Mucosa of descending colon (tissue), 3 donors: ENCODE measurements at regions not wholly inside any gene's neighbourhood (a gene's known extent, or its start where the extent isn't known, plus 50 kb on each side); places are given as distances from the start of the nearest gene placed in this dataset.

Experiments used
- ATAC-seq: fragments of 200-7000 bp; cut with Tn5 transposase; one replicate; pipeline ENCODE4 v1.9.1; 2020; ENCODE audit warnings: mild to moderate bottlenecking, moderate library complexity
- DNase-seq, 3 donors: peaks; one replicate each; pipeline ENCODE4 v3.0.0-alpha.2; 2020
- H3K36me3 ChIP-seq: fragments of 200-600 bp; one replicate; pipeline ENCODE4 v1.8.0; 2021; ENCODE audit warnings: low read depth, mild to moderate bottlenecking
- H3K4me1 ChIP-seq: fragments of 200-600 bp; one replicate; pipeline ENCODE4 v1.8.0; 2021; ENCODE audit warnings: low read depth, mild to moderate bottlenecking
- H3K4me3 ChIP-seq: fragments of 200-600 bp; one replicate; pipeline ENCODE4 v1.8.0; 2021; ENCODE audit warnings: mild to moderate bottlenecking
- H3K9me3 ChIP-seq: fragments of 200-600 bp; one replicate; pipeline ENCODE4 v1.8.0; 2021; ENCODE audit warnings: mild to moderate bottlenecking
- intact Hi-C, 2 donors: fragments of 100-400 bp; cut with DNase I in 1 of 2; cut with micrococcal nuclease in 1 of 2; formaldehyde crosslinking; loops; one replicate each; pipeline versions ENCODE4 v1.11.0 to v1.11.1; 2022; cut with DNase I, micrococcal nuclease
- TF ChIP-seq, protein P1 (sequence below): fragments of 200-600 bp; IDR thresholded peaks from one replicate; pipeline ENCODE4 v1.8.0; 2022; ENCODE audit warnings: antibody characterized with exemption, mild to moderate bottlenecking
- donor health status: DM: no; HTN: no; CAD: no; lungs with moderate emphysema.
- donor health status: DM: no; HTN: no; CAD: no.
- donor health status: DM: no; HTN: yes; CAD: no.

DNA sequence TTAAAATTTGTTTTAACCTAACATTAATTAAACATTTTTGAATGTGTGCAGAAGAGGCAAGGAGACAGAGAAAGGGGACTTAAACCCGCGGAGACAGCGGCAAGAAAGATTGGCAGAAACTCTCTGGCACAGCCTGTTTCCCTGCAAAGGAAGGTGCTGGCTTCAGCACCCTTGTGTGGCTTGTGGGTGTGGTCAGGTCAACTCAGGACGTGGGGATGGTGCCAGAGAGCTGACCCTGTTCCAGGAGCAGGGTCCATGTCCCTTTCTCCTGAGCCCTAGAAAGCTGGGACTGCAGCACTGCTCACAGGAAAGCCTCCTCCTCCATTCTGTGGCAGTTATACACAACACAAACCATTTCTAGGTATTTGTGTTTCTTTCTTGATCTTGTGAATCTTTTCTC lies 176.2 kb upstream of the ST6GAL2 start:
- no peaks in the 10 kb centered on the region for H3K36me3 ChIP-seq
- no peaks in the 10 kb centered on the region for H3K4me1 ChIP-seq
- peak; percentile 86 for ATAC-seq
- no peak overlapping the region for H3K4me3 ChIP-seq
- no peaks in the 10 kb centered on the region for H3K9me3 ChIP-seq
- peak in 2 of 3 donors; percentile 67 to 71 for DNase-seq
- TF ChIP-seq, protein P1, sequence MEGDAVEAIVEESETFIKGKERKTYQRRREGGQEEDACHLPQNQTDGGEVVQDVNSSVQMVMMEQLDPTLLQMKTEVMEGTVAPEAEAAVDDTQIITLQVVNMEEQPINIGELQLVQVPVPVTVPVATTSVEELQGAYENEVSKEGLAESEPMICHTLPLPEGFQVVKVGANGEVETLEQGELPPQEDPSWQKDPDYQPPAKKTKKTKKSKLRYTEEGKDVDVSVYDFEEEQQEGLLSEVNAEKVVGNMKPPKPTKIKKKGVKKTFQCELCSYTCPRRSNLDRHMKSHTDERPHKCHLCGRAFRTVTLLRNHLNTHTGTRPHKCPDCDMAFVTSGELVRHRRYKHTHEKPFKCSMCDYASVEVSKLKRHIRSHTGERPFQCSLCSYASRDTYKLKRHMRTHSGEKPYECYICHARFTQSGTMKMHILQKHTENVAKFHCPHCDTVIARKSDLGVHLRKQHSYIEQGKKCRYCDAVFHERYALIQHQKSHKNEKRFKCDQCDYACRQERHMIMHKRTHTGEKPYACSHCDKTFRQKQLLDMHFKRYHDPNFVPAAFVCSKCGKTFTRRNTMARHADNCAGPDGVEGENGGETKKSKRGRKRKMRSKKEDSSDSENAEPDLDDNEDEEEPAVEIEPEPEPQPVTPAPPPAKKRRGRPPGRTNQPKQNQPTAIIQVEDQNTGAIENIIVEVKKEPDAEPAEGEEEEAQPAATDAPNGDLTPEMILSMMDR, result no peak
- intact Hi-C loops, result no loop called here

DNA sequence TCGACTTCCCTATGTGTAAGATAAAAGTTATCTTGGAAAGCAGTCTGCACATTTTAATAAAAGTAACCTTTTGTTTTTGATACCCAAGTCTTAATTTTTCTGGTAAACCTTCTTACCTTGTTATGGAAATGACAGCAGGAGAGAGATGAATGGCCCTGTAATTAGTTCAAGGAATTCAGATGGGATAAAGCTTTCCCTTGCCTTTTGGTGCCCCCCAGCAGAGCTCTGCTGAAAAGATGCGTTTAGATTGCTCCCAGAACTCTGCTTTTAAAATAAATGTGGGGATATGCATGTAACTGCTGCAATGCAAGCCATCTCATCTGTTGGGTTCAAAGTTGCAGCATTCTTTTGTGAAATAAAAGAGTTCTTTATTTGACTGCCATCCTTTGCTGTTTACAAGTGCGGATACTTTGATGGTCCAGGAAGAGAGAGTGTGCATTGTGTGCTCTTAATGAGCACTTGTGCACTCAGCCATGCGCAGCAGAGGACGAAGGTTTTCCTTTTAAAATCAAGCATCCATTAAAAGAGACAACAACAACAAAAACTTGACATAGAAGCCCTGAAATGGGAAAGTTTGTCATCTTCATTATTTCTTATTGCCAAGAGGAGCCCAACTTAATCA lies 176.7 kb upstream of the ST6GAL2 start:
- ATAC-seq (peak; percentile 62), DNase-seq (no peak)
- no peaks in the 10 kb centered on the region for H3K4me1 ChIP-seq
- no peak overlapping the region for H3K4me3 ChIP-seq
- TF ChIP-seq, protein P1, result no peak
- no peaks in the 10 kb centered on the region for H3K9me3 ChIP-seq
- intact Hi-C loops, result no loop called here
- no peaks in the 10 kb centered on the region for H3K36me3 ChIP-seq

DNA sequence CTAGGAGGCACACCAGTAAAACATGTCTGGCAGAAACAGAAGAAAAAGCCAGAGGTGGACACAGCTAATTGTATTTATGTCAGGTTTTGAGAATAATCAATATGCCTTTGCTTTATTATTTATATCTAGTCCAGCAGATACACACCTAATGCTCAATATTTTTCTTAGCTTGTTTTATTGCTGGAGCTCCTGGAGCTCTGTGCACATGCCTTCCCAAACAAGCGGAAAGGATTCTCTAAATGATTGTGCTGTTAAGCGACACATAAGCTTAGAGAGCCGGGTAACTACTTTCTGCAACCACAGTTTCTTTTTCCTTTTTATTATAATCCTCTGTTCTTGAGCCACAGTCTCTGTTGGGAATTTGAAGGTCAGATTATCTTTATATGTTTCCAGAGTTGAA lies 177.3 kb upstream of the ST6GAL2 start:
- H3K36me3 ChIP-seq, result no peaks in the 10 kb centered on the region
- DNase-seq (no peak), ATAC-seq (no peak)
- no peaks in the 10 kb centered on the region for H3K4me1 ChIP-seq
- no peaks in the 10 kb centered on the region for H3K9me3 ChIP-seq
- intact Hi-C loops, result no loop called here
- no peak overlapping the region for H3K4me3 ChIP-seq
- TF ChIP-seq, protein P1, result no peak

GRCh38 chr2:107064750-107065149 lies 178.8 kb upstream of the ST6GAL2 start:
- Histone ChIP-seq H3K36me3 (no peaks in the 10 kb centered on the region), H3K9me3 (no peaks in the 10 kb centered on the region), H3K4me1 (peaks cover 5% of the 10 kb centered on the region), H3K4me3 (no peak overlapping the region)
- intact Hi-C loops, result no loop called here
- DNase-seq (no peak), ATAC-seq (no peak)
- TF ChIP-seq, protein P1, result no peak

- no peak overlapping the region for H3K4me3 ChIP-seq
- H3K36me3 ChIP-seq, result no peaks in the 10 kb centered on the region
- ATAC-seq (peak; percentile 75), DNase-seq (peak in 1 of 3 donors; percentile 10)
- no peaks in the 10 kb centered on the region for H3K9me3 ChIP-seq
- intact Hi-C loops, result no loop called here
- H3K4me1 ChIP-seq, result peaks cover 11% of the 10 kb centered on the region
- TF ChIP-seq, protein P1, result no peak
These were observed 182.3 kb upstream of the ST6GAL2 start for GRCh38 chr2:107068069-107068916.
